Upper lobe of left lung (tissue), 4 donors: ENCODE measurements at regions not wholly inside any gene's neighbourhood (a gene's known extent, or its start where the extent isn't known, plus 50 kb on each side); places are given as distances from the start of the nearest gene placed in this dataset.

Experiments used
- CTCF ChIP-seq, 6 experiments: fragments of 450-650 bp in 4 of 6; fragments of 200-600 bp in 2 of 6; sonication (generic) in 2 of 6; IDR thresholded peaks; one replicate each; pipeline ENCODE4 v1.5.1; 2016 to 2019; ENCODE audit warnings: antibody characterized with exemption in 6 of 6
- EP300 ChIP-seq, 4 donors: sonication (generic); formaldehyde crosslinking; IDR thresholded peaks; one replicate each; pipeline ENCODE4 v1.5.1; 2017; ENCODE audit warnings: antibody characterized with exemption in 4 of 4, control low read depth in 2 of 4
- POLR2A ChIP-seq, 4 donors: fragments of 450-650 bp; IDR thresholded peaks; one replicate each; pipeline ENCODE4 v1.5.1; 2016 to 2017; ENCODE audit warnings: antibody characterized with exemption in 4 of 4, mild to moderate bottlenecking in 2 of 4
- POLR2AphosphoS5 ChIP-seq, 2 donors: sonication (generic); formaldehyde crosslinking; IDR thresholded peaks; one replicate each; pipeline ENCODE4 v1.5.1; 2017; ENCODE audit warnings: antibody characterized with exemption in 2 of 2

- TF ChIP-seq CTCF (IDR thresholded peaks at IDR 0.05) (no peak), POLR2AphosphoS5 (IDR thresholded peaks at IDR 0.05) (no peak), POLR2A (IDR thresholded peaks at IDR 0.05) (no peak), EP300 (IDR thresholded peaks at IDR 0.05) (no peak)
Observed at GRCh38 chr7:34569975-34570699, 87.9 kb upstream of the NPSR1 start.
